CD14-positive monocyte (primary cell): ENCODE measurements at regions not wholly inside any gene's neighbourhood (a gene's known extent, or its start where the extent isn't known, plus 50 kb on each side); places are given as distances from the start of the nearest gene placed in this dataset.

Source experiments
- DNase-seq, 3 donors: peaks; one replicate each; pipeline ENCODE4 v3.0.0-alpha.2; 2011 to 2022
- H2AFZ ChIP-seq: 2 replicates; pipeline ENCODE4 v1.6.0; 2012; ENCODE audit warnings: mild to moderate bottlenecking, low read depth, low read length, inconsistent platforms; ENCODE audit not compliant: insufficient read depth, poor library complexity, severe bottlenecking
- H3K27ac ChIP-seq, 2 donors: 1 replicate in 1 of 2; 2 replicates in 1 of 2; pipeline ENCODE4 v1.5.1; 2012 to 2013; ENCODE audit warnings: low read length in 2 of 2, control low read depth in 1 of 2, inconsistent platforms in 1 of 2, low read depth in 1 of 2, mild to moderate bottlenecking in 1 of 2
- H3K27me3 ChIP-seq, 2 donors: one replicate each; pipeline versions ENCODE4 v1.6.0 to v1.6.1; 2011 to 2013; ENCODE audit warnings: low read length in 2 of 2; ENCODE audit not compliant: control insufficient read depth in 2 of 2, insufficient read depth in 2 of 2
- H3K36me3 ChIP-seq, 2 donors: replicated peaks in 1 of 2; 1 replicate in 1 of 2; 2 replicates in 1 of 2; pipeline versions ENCODE4 v1.5.1 to v1.6.1; 2012 to 2013; ENCODE audit warnings: low read length in 2 of 2, control low read depth in 1 of 2, inconsistent platforms in 1 of 2, mild to moderate bottlenecking in 1 of 2; ENCODE audit not compliant: insufficient read depth in 2 of 2, control insufficient read depth in 1 of 2
- H3K4me1 ChIP-seq, 2 donors: 1 replicate in 1 of 2; 2 replicates in 1 of 2; pipeline versions ENCODE4 v1.5.1 to v1.6.1; 2012 to 2013; ENCODE audit warnings: low read length in 2 of 2, control low read depth in 1 of 2, inconsistent platforms in 1 of 2, mild to moderate bottlenecking in 1 of 2, moderate library complexity in 1 of 2; ENCODE audit not compliant: insufficient read depth in 2 of 2, control insufficient read depth in 1 of 2
- H3K4me2 ChIP-seq: replicated peaks from 2 replicates; pipeline ENCODE3; 2012; ENCODE audit warnings: low read length, moderate library complexity, mild to moderate bottlenecking; ENCODE audit not compliant: poor library complexity, severe bottlenecking; ENCODE audit errors: extremely low read depth
- H3K4me3 ChIP-seq, 3 experiments: fragments of 200-600 bp in 1 of 3; sonication (generic) in 1 of 3; replicated peaks in 1 of 3; 1 replicate in 2 of 3; 2 replicates in 1 of 3; pipeline ENCODE4 v1.5.1; 2011 to 2013; ENCODE audit warnings: low read length in 3 of 3, mild to moderate bottlenecking in 3 of 3, control low read depth in 2 of 3, low read depth in 2 of 3, inconsistent platforms in 1 of 3, moderate library complexity in 1 of 3
- H3K79me2 ChIP-seq: 2 replicates; pipeline ENCODE4 v1.6.0; 2012; ENCODE audit warnings: mild to moderate bottlenecking, control low read depth, inconsistent platforms, low read length, moderate library complexity; ENCODE audit not compliant: insufficient read depth
- H3K9ac ChIP-seq: 2 replicates; pipeline ENCODE4 v1.6.0; 2017; ENCODE audit warnings: low read length, mild to moderate bottlenecking; ENCODE audit not compliant: insufficient read depth, poor library complexity, severe bottlenecking
- H3K9me3 ChIP-seq, 2 donors: replicated peaks in 1 of 2; 1 replicate in 1 of 2; 2 replicates in 1 of 2; pipeline versions ENCODE4 v1.5.1 to v1.6.1; 2012 to 2013; ENCODE audit warnings: low read length in 2 of 2, control low read depth in 1 of 2; ENCODE audit not compliant: control insufficient read depth in 1 of 2, insufficient read depth in 1 of 2
- H4K20me1 ChIP-seq: 2 replicates; pipeline ENCODE4 v1.6.0; 2012; ENCODE audit warnings: mild to moderate bottlenecking, low read length, control low read depth, moderate library complexity; ENCODE audit not compliant: insufficient read depth
- H3K27ac Mint-ChIP-seq, 7 donors: one replicate each; pipeline ENCODE4 v1.8.0; 2020; ENCODE audit warnings: mild to moderate bottlenecking in 7 of 7, mixed read lengths in 7 of 7, moderate library complexity in 6 of 7, inconsistent platforms in 2 of 7
- H3K27me3 Mint-ChIP-seq, 3 donors: one replicate each; pipeline ENCODE4 v1.8.0; 2021 to 2022; ENCODE audit warnings: low read depth in 3 of 3, mild to moderate bottlenecking in 3 of 3, mixed read lengths in 3 of 3, moderate library complexity in 3 of 3, inconsistent platforms in 1 of 3
- H3K36me3 Mint-ChIP-seq, 2 donors: one replicate each; pipeline ENCODE4 v1.8.0; 2020; ENCODE audit warnings: mixed read lengths in 2 of 2, inconsistent platforms in 1 of 2, mild to moderate bottlenecking in 1 of 2
- H3K4me1 Mint-ChIP-seq: one replicate; pipeline ENCODE4 v1.8.0; 2020; ENCODE audit warnings: mild to moderate bottlenecking, mixed read lengths
- H3K4me3 Mint-ChIP-seq, 2 donors: one replicate each; pipeline ENCODE4 v1.8.0; 2020; ENCODE audit warnings: mild to moderate bottlenecking in 2 of 2, mixed read lengths in 2 of 2, moderate library complexity in 1 of 2
- H3K9me3 Mint-ChIP-seq, 7 donors: one replicate each; pipeline ENCODE4 v1.8.0; 2020 to 2022; ENCODE audit warnings: mixed read lengths in 7 of 7, mild to moderate bottlenecking in 6 of 7, moderate library complexity in 6 of 7, inconsistent platforms in 2 of 7
- WGBS: methylation state at CpG from one replicate; pipeline ENCODE4 v1.1.5; 2013; ENCODE audit warnings: missing lambda C conversion rate; ENCODE audit not compliant: insufficient coverage; 5-methylcytosine and 5-hydroxymethylcytosine counted together
- intact Hi-C, 2 donors: fragments of 100-400 bp; cut with micrococcal nuclease; formaldehyde crosslinking; loops; one replicate each; pipeline versions ENCODE4 v1.15.0 to v1.15.1; 2023
- TF ChIP-seq, protein P1 (sequence below): fragments of 200-600 bp; IDR thresholded peaks from one replicate; pipeline ENCODE4 v1.8.0; 2022; ENCODE audit warnings: antibody characterized with exemption, mild to moderate bottlenecking

- H3K36me3 Mint-ChIP-seq, result no peaks in the 10 kb centered on the region
- no peak overlapping the region for H3K4me2 ChIP-seq
- no peak overlapping the region for H3K4me3 Mint-ChIP-seq
- no peaks in the 10 kb centered on the region for H3K9me3 ChIP-seq
- H3K4me3 ChIP-seq, result no peak overlapping the region
- H3K9ac ChIP-seq, result no peak overlapping the region
- no peaks in the 10 kb centered on the region for H3K79me2 ChIP-seq
- TF ChIP-seq, protein P1, sequence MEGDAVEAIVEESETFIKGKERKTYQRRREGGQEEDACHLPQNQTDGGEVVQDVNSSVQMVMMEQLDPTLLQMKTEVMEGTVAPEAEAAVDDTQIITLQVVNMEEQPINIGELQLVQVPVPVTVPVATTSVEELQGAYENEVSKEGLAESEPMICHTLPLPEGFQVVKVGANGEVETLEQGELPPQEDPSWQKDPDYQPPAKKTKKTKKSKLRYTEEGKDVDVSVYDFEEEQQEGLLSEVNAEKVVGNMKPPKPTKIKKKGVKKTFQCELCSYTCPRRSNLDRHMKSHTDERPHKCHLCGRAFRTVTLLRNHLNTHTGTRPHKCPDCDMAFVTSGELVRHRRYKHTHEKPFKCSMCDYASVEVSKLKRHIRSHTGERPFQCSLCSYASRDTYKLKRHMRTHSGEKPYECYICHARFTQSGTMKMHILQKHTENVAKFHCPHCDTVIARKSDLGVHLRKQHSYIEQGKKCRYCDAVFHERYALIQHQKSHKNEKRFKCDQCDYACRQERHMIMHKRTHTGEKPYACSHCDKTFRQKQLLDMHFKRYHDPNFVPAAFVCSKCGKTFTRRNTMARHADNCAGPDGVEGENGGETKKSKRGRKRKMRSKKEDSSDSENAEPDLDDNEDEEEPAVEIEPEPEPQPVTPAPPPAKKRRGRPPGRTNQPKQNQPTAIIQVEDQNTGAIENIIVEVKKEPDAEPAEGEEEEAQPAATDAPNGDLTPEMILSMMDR, result no peak
- no peaks in the 10 kb centered on the region for H3K27me3 ChIP-seq
- H4K20me1 ChIP-seq, result no peaks in the 10 kb centered on the region
- peaks cover 0 to 3% (median 0%) of the 10 kb centered on the region in 7 donors for H3K9me3 Mint-ChIP-seq
- WGBS, result no CpG with 5 or more reads among the region's 1 CpG
- no peak overlapping the region for H3K27ac ChIP-seq
- H2AFZ ChIP-seq, result no peak overlapping the region
- H3K4me1 Mint-ChIP-seq, result no peaks in the 10 kb centered on the region
- no peak for DNase-seq
- H3K4me1 ChIP-seq, result no peaks in the 10 kb centered on the region
- H3K27ac Mint-ChIP-seq, result no peak overlapping the region
- H3K27me3 Mint-ChIP-seq, result peaks cover 0 to 1% (median 0%) of the 10 kb centered on the region in 3 donors
- intact Hi-C loops, result no loop called here
- H3K36me3 ChIP-seq, result no peaks in the 10 kb centered on the region
Observed at GRCh38 chr10:109746861-109747260, 176.4 kb downstream of the XPNPEP1 start.

GRCh38 chr10:109744020-109744419 is 179.3 kb downstream of the XPNPEP1 start:
- Histone ChIP-seq H3K9me3 (no peaks in the 10 kb centered on the region), H3K27ac (no peak overlapping the region), H3K4me1 (no peaks in the 10 kb centered on the region), H3K4me3 (no peak overlapping the region), H4K20me1 (no peaks in the 10 kb centered on the region), H3K79me2 (no peaks in the 10 kb centered on the region), H3K9ac (no peak overlapping the region), H2AFZ (no peak overlapping the region), H3K27me3 (no peaks in the 10 kb centered on the region), H3K4me2 (no peak overlapping the region), H3K36me3 (no peaks in the 10 kb centered on the region)
- Mint-ChIP-seq H3K4me1 (no peaks in the 10 kb centered on the region), H3K9me3 (peaks cover 0 to 2% (median 0%) of the 10 kb centered on the region in 7 donors), H3K27me3 (peaks cover 0 to 1% (median 0%) of the 10 kb centered on the region in 3 donors), H3K4me3 (no peak overlapping the region), H3K27ac (no peak overlapping the region), H3K36me3 (no peaks in the 10 kb centered on the region)
- intact Hi-C loops, result no loop called here
- TF ChIP-seq, protein P1, result no peak
- no peak for DNase-seq
